OCI-LY1 (cell line): ENCODE measurements at regions not wholly inside any gene's neighbourhood (a gene's known extent, or its start where the extent isn't known, plus 50 kb on each side); places are given as distances from the start of the nearest gene placed in this dataset.

Experiments
- H2AFZ ChIP-seq: fragments of 200-600 bp; sonication (generic), shearing (Covaris generic); 2 replicates; pipeline ENCODE4 v1.6.0; 2014; ENCODE audit warnings: antibody characterized with exemption, mild to moderate bottlenecking, low read length
- H3F3A ChIP-seq: fragments of 200-600 bp; sonication (generic), shearing (Covaris generic); 2 replicates; pipeline ENCODE4 v1.6.0; 2014; ENCODE audit warnings: mild to moderate bottlenecking, antibody characterized with exemption, low read length, moderate library complexity; ENCODE audit not compliant: insufficient read depth
- H3K27ac ChIP-seq: fragments of 200-600 bp; sonication (generic); 2 replicates; pipeline ENCODE4 v1.5.1; 2014; ENCODE audit warnings: low read length, mixed run types, mild to moderate bottlenecking, low read depth; ENCODE audit not compliant: poor library complexity, severe bottlenecking
- H3K27me3 ChIP-seq: fragments of 200-600 bp; sonication (generic); 2 replicates; pipeline ENCODE4 v1.6.0; 2014; ENCODE audit warnings: antibody characterized with exemption, mild to moderate bottlenecking, low read length, moderate library complexity; ENCODE audit not compliant: insufficient read depth
- H3K36me3 ChIP-seq: fragments of 200-600 bp; sonication (generic); 2 replicates; pipeline ENCODE4 v1.6.1; 2014; ENCODE audit warnings: mild to moderate bottlenecking, antibody characterized with exemption, low read length, moderate library complexity, mixed read lengths; ENCODE audit not compliant: insufficient read depth
- H3K4me1 ChIP-seq: fragments of 200-600 bp; sonication (generic); 2 replicates; pipeline ENCODE4 v1.5.1; 2014; ENCODE audit warnings: mild to moderate bottlenecking, low read length, moderate library complexity; ENCODE audit not compliant: insufficient read depth, severe bottlenecking
- H3K4me2 ChIP-seq: fragments of 200-600 bp; sonication (generic), shearing (Covaris generic); 2 replicates; pipeline ENCODE4 v1.6.1; 2014; ENCODE audit warnings: low read length
- H3K4me3 ChIP-seq: fragments of 200-600 bp; sonication (generic); 2 replicates; pipeline ENCODE4 v1.5.1; 2014; ENCODE audit warnings: low read length, low read depth, mild to moderate bottlenecking, mixed read lengths; ENCODE audit not compliant: poor library complexity, severe bottlenecking
- H3K79me2 ChIP-seq: fragments of 200-600 bp; shearing (Covaris generic); 2 replicates; pipeline ENCODE4 v1.6.1; 2016; ENCODE audit warnings: mixed run types, low read length, mixed read lengths; ENCODE audit not compliant: insufficient read depth
- H3K9ac ChIP-seq: fragments of 200-600 bp; sonication (generic), shearing (Covaris generic); 2 replicates; pipeline ENCODE4 v1.6.1; 2014; ENCODE audit warnings: mild to moderate bottlenecking, low read length, mixed read lengths
- H3K9me2 ChIP-seq: fragments of 200-600 bp; sonication (generic), shearing (Covaris generic); 2 replicates; pipeline ENCODE4 v1.6.1; 2014; ENCODE audit warnings: low read depth, mild to moderate bottlenecking, low read length, mixed read lengths
- H3K9me3 ChIP-seq: fragments of 200-600 bp; shearing (Covaris generic); 2 replicates; pipeline ENCODE4 v1.6.1; 2014; ENCODE audit warnings: low read length, mixed read lengths
- H4K20me1 ChIP-seq: fragments of 200-600 bp; sonication (generic), shearing (Covaris generic); 2 replicates; pipeline ENCODE4 v1.6.0; 2016; ENCODE audit warnings: mild to moderate bottlenecking, low read length; ENCODE audit not compliant: insufficient read depth
- EZH2 ChIP-seq: fragments of 200-600 bp; sonication (generic), shearing (Covaris generic); IDR thresholded peaks from 2 replicates; pipeline ENCODE4 v1.8.0; 2017; ENCODE audit warnings: borderline replicate concordance, mixed run types, mild to moderate bottlenecking, antibody characterized with exemption, low read length, moderate library complexity, mixed read lengths
- TF ChIP-seq, protein P1 (sequence below): fragments of 200-600 bp; sonication (generic), shearing (Covaris generic); IDR thresholded peaks from 2 replicates; pipeline ENCODE4 v1.5.1; 2017; ENCODE audit warnings: mild to moderate bottlenecking, antibody characterized with exemption, low read length, moderate library complexity, mixed read lengths

DNA sequence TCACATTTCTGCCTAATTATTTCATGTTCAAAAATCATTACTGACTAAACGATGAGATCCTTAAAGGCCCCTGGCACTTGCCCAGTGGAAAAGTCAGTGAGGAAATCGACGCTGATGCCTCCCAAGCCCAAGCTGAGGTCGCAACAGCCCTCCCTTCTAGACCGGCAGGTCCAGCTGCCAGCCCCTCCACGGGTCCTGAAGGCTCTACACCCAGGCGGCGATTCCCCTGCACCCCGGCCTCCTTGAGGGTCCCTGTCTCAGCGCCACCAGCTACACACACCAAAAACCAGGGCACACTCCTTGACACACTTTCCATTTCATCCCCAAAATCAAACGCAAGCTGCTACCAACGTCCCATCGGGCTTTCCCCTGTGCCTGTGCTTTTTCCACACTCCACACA, 200.1 kb upstream of the RNF32 start:
- Histone ChIP-seq H3K9me2 (no peaks in the 10 kb centered on the region), H3K4me2 (no peak overlapping the region)
- TF ChIP-seq, protein P1, sequence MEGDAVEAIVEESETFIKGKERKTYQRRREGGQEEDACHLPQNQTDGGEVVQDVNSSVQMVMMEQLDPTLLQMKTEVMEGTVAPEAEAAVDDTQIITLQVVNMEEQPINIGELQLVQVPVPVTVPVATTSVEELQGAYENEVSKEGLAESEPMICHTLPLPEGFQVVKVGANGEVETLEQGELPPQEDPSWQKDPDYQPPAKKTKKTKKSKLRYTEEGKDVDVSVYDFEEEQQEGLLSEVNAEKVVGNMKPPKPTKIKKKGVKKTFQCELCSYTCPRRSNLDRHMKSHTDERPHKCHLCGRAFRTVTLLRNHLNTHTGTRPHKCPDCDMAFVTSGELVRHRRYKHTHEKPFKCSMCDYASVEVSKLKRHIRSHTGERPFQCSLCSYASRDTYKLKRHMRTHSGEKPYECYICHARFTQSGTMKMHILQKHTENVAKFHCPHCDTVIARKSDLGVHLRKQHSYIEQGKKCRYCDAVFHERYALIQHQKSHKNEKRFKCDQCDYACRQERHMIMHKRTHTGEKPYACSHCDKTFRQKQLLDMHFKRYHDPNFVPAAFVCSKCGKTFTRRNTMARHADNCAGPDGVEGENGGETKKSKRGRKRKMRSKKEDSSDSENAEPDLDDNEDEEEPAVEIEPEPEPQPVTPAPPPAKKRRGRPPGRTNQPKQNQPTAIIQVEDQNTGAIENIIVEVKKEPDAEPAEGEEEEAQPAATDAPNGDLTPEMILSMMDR, result no peak
- TF ChIP-seq EZH2, result no peak

DNA sequence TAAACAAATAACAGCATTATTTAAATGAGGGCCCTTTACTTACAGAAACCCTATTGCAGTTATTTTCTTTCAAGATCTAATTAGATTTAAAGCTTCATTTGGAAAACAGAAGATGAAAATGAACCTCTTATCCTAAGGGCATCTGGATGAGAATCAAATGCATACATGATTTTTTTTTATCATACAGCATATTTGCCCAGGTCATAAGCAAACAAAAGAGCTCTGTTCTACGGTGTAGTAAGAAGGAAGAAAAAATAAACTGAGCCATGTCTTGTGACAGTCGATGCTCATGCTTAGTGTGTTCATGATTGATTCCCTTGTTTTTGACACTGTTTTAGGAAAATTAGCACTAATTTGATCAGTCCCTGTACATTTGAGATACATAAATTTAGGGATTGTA, 202.6 kb upstream of the RNF32 start:
- Histone ChIP-seq H3K27me3 (no peaks in the 10 kb centered on the region; the same call in 1 of the 2 replicates), H3K9me2 (no peaks in the 10 kb centered on the region), H2AFZ (no peak overlapping the region), H3K36me3 (no peaks in the 10 kb centered on the region), H3K9ac (no peak overlapping the region), H3K4me1 (peaks cover 4% of the 10 kb centered on the region), H3K9me3 (no peaks in the 10 kb centered on the region), H3K4me2 (no peak overlapping the region), H3K4me3 (no peak overlapping the region), H3F3A (no peaks in the 10 kb centered on the region), H3K79me2 (no peaks in the 10 kb centered on the region), H3K27ac (peak overlapping the region; percentile 34), H4K20me1 (no peaks in the 10 kb centered on the region)
- TF ChIP-seq, protein P1, result no peak
- TF ChIP-seq EZH2, result no peak

More for the DNA sequence above, 200.1 kb upstream of the RNF32 start:
- Histone ChIP-seq H2AFZ (no peak overlapping the region), H3K79me2 (no peaks in the 10 kb centered on the region), H3K9me3 (no peaks in the 10 kb centered on the region), H3K36me3 (no peaks in the 10 kb centered on the region), H3F3A (no peaks in the 10 kb centered on the region), H4K20me1 (no peaks in the 10 kb centered on the region), H3K27ac (no peak overlapping the region), H3K4me3 (no peak overlapping the region), H3K27me3 (no peaks in the 10 kb centered on the region; the same call in 1 of the 2 replicates), H3K4me1 (peaks cover 4% of the 10 kb centered on the region), H3K9ac (no peak overlapping the region)

DNA sequence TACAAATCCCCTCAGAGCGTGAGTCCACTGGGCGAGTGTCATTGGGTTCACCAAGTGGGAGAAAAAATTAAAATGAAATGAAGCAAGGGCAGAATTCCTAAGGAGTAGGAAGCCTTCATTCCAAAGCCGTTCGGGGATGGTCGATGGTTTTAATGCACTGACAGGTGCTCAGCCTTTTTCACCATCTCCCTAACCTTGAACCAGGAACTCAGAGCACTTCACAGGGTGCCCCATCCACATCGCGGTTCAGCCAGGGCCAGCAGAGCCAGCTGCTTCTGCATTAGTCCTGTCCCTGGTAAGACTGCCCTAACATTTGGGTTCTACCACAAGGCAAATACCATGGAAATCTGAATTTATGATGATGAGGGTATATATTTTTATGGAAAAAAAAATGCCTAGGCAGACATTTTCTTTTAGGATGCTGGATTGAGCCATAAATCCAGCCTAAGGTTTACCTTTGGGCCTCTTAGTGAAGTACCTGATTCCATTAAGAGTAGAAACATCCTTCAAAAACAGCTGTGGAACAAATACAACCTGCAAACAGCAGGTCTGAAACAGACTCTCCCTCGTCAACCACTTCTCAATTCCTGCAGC, 203.5 kb upstream of the RNF32 start:
- H3K4me1 ChIP-seq, result peaks cover 4% of the 10 kb centered on the region
- no peaks in the 10 kb centered on the region for H3K36me3 ChIP-seq
- no peaks in the 10 kb centered on the region; the same call in 1 of the 2 replicates for H3K27me3 ChIP-seq
- no peak for TF ChIP-seq EZH2
- TF ChIP-seq, protein P1, result no peak
- H3K9me2 ChIP-seq, result no peaks in the 10 kb centered on the region
- no peaks in the 10 kb centered on the region for H3K9me3 ChIP-seq
- H4K20me1 ChIP-seq, result no peaks in the 10 kb centered on the region
- no peak overlapping the region for H3K4me2 ChIP-seq
- no peak overlapping the region for H2AFZ ChIP-seq
- no peak overlapping the region for H3K27ac ChIP-seq
- no peaks in the 10 kb centered on the region for H3K79me2 ChIP-seq
- H3K9ac ChIP-seq, result no peak overlapping the region
- H3F3A ChIP-seq, result no peaks in the 10 kb centered on the region
- H3K4me3 ChIP-seq, result no peak overlapping the region
